DOHH2 (cell line): ENCODE measurements at regions not wholly inside any gene's neighbourhood (a gene's known extent, or its start where the extent isn't known, plus 50 kb on each side); places are given as distances from the start of the nearest gene placed in this dataset.

Experiments
- EZH2phosphoT487 ChIP-seq: fragments of 200-600 bp; sonication (generic); IDR thresholded peaks from 2 replicates; pipeline ENCODE4 v1.6.1; 2017; ENCODE audit warnings: borderline replicate concordance, mild to moderate bottlenecking, antibody characterized with exemption, low read length, moderate library complexity, mixed read lengths
- TF ChIP-seq, protein P1 (sequence below): fragments of 200-600 bp; sonication (generic); IDR thresholded peaks from one replicate; pipeline ENCODE4 v1.5.1; 2014; ENCODE audit warnings: antibody characterized with exemption, mild to moderate bottlenecking, low read depth, low read length; ENCODE audit not compliant: poor library complexity, severe bottlenecking

GRCh38 chr16:29290631-29291247 lies 115.8 kb downstream of the NPIPB11 start:
- TF ChIP-seq, protein P1, sequence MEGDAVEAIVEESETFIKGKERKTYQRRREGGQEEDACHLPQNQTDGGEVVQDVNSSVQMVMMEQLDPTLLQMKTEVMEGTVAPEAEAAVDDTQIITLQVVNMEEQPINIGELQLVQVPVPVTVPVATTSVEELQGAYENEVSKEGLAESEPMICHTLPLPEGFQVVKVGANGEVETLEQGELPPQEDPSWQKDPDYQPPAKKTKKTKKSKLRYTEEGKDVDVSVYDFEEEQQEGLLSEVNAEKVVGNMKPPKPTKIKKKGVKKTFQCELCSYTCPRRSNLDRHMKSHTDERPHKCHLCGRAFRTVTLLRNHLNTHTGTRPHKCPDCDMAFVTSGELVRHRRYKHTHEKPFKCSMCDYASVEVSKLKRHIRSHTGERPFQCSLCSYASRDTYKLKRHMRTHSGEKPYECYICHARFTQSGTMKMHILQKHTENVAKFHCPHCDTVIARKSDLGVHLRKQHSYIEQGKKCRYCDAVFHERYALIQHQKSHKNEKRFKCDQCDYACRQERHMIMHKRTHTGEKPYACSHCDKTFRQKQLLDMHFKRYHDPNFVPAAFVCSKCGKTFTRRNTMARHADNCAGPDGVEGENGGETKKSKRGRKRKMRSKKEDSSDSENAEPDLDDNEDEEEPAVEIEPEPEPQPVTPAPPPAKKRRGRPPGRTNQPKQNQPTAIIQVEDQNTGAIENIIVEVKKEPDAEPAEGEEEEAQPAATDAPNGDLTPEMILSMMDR, result no peak
- TF ChIP-seq EZH2phosphoT487, result no peak
